ENCODE measurements at regions not wholly inside any gene's neighbourhood (a gene's known extent, or its start where the extent isn't known, plus 50 kb on each side); places are given as distances from the start of the nearest gene placed in this dataset.

DNA sequence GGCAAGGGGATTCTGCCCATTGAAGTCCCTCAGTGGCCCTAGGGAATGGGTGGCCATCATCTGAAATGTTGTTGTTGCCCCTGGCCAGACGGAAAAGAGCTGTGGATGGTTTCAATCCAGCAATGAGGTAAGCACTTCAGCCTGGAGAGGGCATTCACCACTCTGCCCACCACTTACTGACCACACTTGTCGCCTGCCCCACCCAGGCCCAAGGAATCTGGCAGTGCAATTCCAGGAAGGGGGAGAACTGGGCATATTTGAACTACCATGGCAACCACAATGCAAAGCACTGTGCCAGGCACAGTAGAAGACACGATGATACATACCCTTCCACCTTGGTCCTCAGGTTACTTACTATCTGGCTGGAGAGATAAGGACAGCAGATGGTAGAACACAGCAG, 161.6 kb downstream of the PDGFRA start:
- Histone ChIP-seq H3K4me1 (ENCODE audit: control insufficient read depth in 1 of 2, extremely low read depth in 1 of 2, insufficient read depth in 2 of 2, low read length in 2 of 2) (no peaks in the 10 kb centered on the region), H3K36me3 (ENCODE audit: control insufficient read depth in 2 of 2, extremely low read depth in 1 of 2, insufficient read depth in 1 of 2, low read length in 1 of 2) (no peaks in the 10 kb centered on the region), H3K27me3 (replicated peaks in 1 of 2; ENCODE audit: control insufficient read depth in 2 of 2, extremely low read depth in 1 of 2, insufficient read depth in 2 of 2, low read length in 1 of 2) (peaks cover 0 to 9% of the 10 kb centered on the region in 2 experiments), H3K27ac (ENCODE audit: low read length) (no peak overlapping the region), H3K4me3 (ENCODE audit: control insufficient read depth in 1 of 2, extremely low read depth in 1 of 2, low read length in 1 of 2) (no peak overlapping the region), H3K9me3 (no peaks in the 10 kb centered on the region)
- H3K27me3 Mint-ChIP-seq, result peaks cover 0 to 3% of the 10 kb centered on the region in 2 donors
- DNase-seq, result no peak
- no CpG with 5 or more reads among the region's 3 CpGs for WGBS (ENCODE audit: insufficient coverage)
- ChIA-PET POLR2A (interaction anchor here in 1 of 2 donors (0.5 kb wide), 1 partner anchor 780 kb away, joined by 3 read pairs; no protein-coding TSS in a partner anchor), CTCF (no interaction called here)
- H3K4me3 Mint-ChIP-seq, result no peak overlapping the region
- no peak overlapping the region for H3K27ac Mint-ChIP-seq
- ATAC-seq (replicated peaks in 1 of 4), result no peak
- no peaks in the 10 kb centered on the region for H3K36me3 Mint-ChIP-seq
- no peaks in the 10 kb centered on the region for H3K9me3 Mint-ChIP-seq
- H3K4me1 Mint-ChIP-seq, result no peaks in the 10 kb centered on the region

DNA sequence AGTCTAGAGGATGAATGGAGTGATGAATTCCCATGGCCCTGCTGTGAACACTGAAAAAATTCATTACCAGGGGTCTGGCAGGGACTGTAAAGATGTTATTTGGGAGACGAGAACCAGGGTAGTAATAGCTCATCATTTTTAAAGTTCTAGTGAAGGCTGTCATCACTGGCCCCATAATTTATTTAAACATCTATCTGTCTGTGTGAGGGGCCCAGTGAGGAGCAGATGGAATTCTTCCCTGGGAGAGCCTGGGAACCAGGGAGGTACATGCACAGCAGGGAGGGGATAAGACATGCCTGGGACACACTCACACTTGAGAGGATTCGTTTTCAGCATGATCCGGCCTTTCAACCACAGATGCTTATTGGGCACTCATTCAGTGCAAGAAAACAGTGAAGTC, 162.0 kb downstream of the PDGFRA start:
- Histone ChIP-seq H3K27ac (ENCODE audit: low read length) (no peak overlapping the region), H3K27me3 (replicated peaks in 1 of 2; ENCODE audit: control insufficient read depth in 2 of 2, extremely low read depth in 1 of 2, insufficient read depth in 2 of 2, low read length in 1 of 2) (peaks cover 0 to 9% of the 10 kb centered on the region in 2 experiments), H3K4me1 (ENCODE audit: control insufficient read depth in 1 of 2, extremely low read depth in 1 of 2, insufficient read depth in 2 of 2, low read length in 2 of 2) (no peaks in the 10 kb centered on the region), H3K4me3 (ENCODE audit: control insufficient read depth in 1 of 2, extremely low read depth in 1 of 2, low read length in 1 of 2) (no peak overlapping the region), H3K36me3 (ENCODE audit: control insufficient read depth in 2 of 2, extremely low read depth in 1 of 2, insufficient read depth in 1 of 2, low read length in 1 of 2) (no peaks in the 10 kb centered on the region), H3K9me3 (no peaks in the 10 kb centered on the region)
- WGBS (ENCODE audit: insufficient coverage), result 43% methylated on average over 1 of the region's 3 CpGs
- POLR2A ChIA-PET, result interaction anchor here in 1 of 2 donors (0.5 kb wide), 1 partner anchor 779 kb away, joined by 3 read pairs; no protein-coding TSS in a partner anchor
- Mint-ChIP-seq H3K4me3 (no peak overlapping the region), H3K9me3 (no peaks in the 10 kb centered on the region), H3K27ac (no peak overlapping the region), H3K27me3 (peaks cover 0 to 3% of the 10 kb centered on the region in 2 donors), H3K36me3 (no peaks in the 10 kb centered on the region), H3K4me1 (no peaks in the 10 kb centered on the region)
- no peak for DNase-seq
- no peak for ATAC-seq (replicated peaks in 1 of 4)
- CTCF ChIA-PET, result no interaction called here

- ATAC-seq (replicated peaks in 1 of 4) (no peak), DNase-seq (no peak)
- POLR2A ChIA-PET, result no interaction called here
- H3K27ac Mint-ChIP-seq, result no peak overlapping the region
- WGBS (ENCODE audit: insufficient coverage), result 22% methylated on average over 1 of the region's 1 CpG
- Histone ChIP-seq H3K36me3 (ENCODE audit: control insufficient read depth in 2 of 2, extremely low read depth in 1 of 2, insufficient read depth in 1 of 2, low read length in 1 of 2) (no peaks in the 10 kb centered on the region), H3K27ac (ENCODE audit: low read length) (no peak overlapping the region), H3K27me3 (replicated peaks in 1 of 2; ENCODE audit: control insufficient read depth in 2 of 2, extremely low read depth in 1 of 2, insufficient read depth in 2 of 2, low read length in 1 of 2) (peaks cover 0 to 9% of the 10 kb centered on the region in 2 experiments), H3K4me1 (ENCODE audit: control insufficient read depth in 1 of 2, extremely low read depth in 1 of 2, insufficient read depth in 2 of 2, low read length in 2 of 2) (no peaks in the 10 kb centered on the region), H3K4me3 (ENCODE audit: control insufficient read depth in 1 of 2, extremely low read depth in 1 of 2, low read length in 1 of 2) (no peak overlapping the region), H3K9me3 (no peaks in the 10 kb centered on the region)
- H3K27me3 Mint-ChIP-seq, result peaks cover 0 to 3% of the 10 kb centered on the region in 2 donors
- no peaks in the 10 kb centered on the region for H3K9me3 Mint-ChIP-seq
- no peak overlapping the region for H3K4me3 Mint-ChIP-seq
- CTCF ChIA-PET, result no interaction called here
- no peaks in the 10 kb centered on the region for H3K4me1 Mint-ChIP-seq
- H3K36me3 Mint-ChIP-seq, result no peaks in the 10 kb centered on the region
These were observed 163.4 kb downstream of the PDGFRA start for GRCh38 chr4:54392479-54392878.

DNA sequence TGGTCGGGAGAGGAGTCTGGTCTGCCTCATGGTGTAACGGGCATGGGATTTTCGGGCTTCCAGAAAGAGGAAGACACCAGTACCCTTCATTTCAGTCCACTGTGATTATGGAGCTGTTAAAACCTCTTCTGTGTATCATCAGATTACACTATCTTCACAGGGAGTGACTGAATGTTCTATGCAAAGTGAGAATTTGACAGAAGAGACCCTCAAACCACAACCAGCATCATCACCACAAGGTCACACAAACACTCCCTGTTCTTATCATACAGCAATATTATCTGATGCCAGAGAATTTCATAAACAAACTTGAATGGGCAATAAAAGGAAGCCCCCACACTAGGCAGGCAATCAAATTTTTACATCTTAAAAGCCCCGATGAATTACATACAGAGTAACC, 164.2 kb downstream of the PDGFRA start:
- no peaks in the 10 kb centered on the region for H3K36me3 Mint-ChIP-seq
- ATAC-seq (replicated peaks in 1 of 4), result no peak
- no peak overlapping the region for H3K27ac Mint-ChIP-seq

DNA sequence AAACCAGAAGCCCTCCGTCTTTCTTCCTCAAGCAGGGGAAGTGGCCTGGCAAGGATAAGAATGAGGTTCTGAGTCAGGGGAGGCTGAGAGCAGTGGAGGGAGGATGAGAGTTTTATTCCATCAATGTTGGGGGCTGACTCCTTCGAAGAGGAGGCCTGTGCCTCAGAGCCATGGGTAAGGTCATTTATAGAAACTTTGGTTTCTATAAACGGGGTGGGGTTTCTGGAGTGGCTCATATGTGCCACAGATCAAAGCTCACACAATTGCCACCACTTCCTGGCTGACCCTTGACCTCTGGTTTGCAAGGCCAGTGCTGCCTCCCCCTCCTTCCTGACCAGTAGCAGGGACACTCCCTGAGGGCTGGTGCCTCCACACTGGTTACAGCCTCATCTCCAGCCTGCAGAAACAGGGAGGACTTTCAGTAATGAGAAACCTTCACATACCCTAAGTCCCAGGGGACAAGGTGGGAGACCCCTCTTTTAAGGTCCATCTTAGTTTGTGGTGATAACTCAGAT, 166.0 kb downstream of the PDGFRA start:
- ATAC-seq (replicated peaks in 1 of 4) (no peak), DNase-seq (no peak)
- no peaks in the 10 kb centered on the region for H3K9me3 Mint-ChIP-seq
- H3K4me3 Mint-ChIP-seq, result no peak overlapping the region
- ChIA-PET POLR2A (no interaction called here), CTCF (no interaction called here)
- no peak overlapping the region for H3K4me3 ChIP-seq (ENCODE audit: control insufficient read depth in 1 of 2, extremely low read depth in 1 of 2, low read length in 1 of 2)
- no peak overlapping the region for H3K27ac Mint-ChIP-seq
- H3K27ac ChIP-seq (ENCODE audit: low read length), result no peak overlapping the region
- H3K27me3 ChIP-seq (replicated peaks in 1 of 2; ENCODE audit: control insufficient read depth in 2 of 2, extremely low read depth in 1 of 2, insufficient read depth in 2 of 2, low read length in 1 of 2), result peaks cover 0 to 9% of the 10 kb centered on the region in 2 experiments
- no peaks in the 10 kb centered on the region for H3K36me3 ChIP-seq (ENCODE audit: control insufficient read depth in 2 of 2, extremely low read depth in 1 of 2, insufficient read depth in 1 of 2, low read length in 1 of 2)
- 40% methylated on average over 1 of the region's 3 CpGs for WGBS (ENCODE audit: insufficient coverage)
- H3K27me3 Mint-ChIP-seq, result no peaks in the 10 kb centered on the region
- no peaks in the 10 kb centered on the region for H3K36me3 Mint-ChIP-seq
- no peaks in the 10 kb centered on the region for H3K4me1 ChIP-seq (ENCODE audit: control insufficient read depth in 1 of 2, extremely low read depth in 1 of 2, insufficient read depth in 2 of 2, low read length in 2 of 2)
- no peaks in the 10 kb centered on the region for H3K4me1 Mint-ChIP-seq
- no peaks in the 10 kb centered on the region for H3K9me3 ChIP-seq

More for the DNA sequence above, 164.2 kb downstream of the PDGFRA start:
- no CpG with 5 or more reads among the region's 4 CpGs for WGBS (ENCODE audit: insufficient coverage)
- Histone ChIP-seq H3K36me3 (ENCODE audit: control insufficient read depth in 2 of 2, extremely low read depth in 1 of 2, insufficient read depth in 1 of 2, low read length in 1 of 2) (no peaks in the 10 kb centered on the region), H3K9me3 (no peaks in the 10 kb centered on the region), H3K4me1 (ENCODE audit: control insufficient read depth in 1 of 2, extremely low read depth in 1 of 2, insufficient read depth in 2 of 2, low read length in 2 of 2) (no peaks in the 10 kb centered on the region), H3K4me3 (ENCODE audit: control insufficient read depth in 1 of 2, extremely low read depth in 1 of 2, low read length in 1 of 2) (no peak overlapping the region), H3K27ac (ENCODE audit: low read length) (no peak overlapping the region), H3K27me3 (replicated peaks in 1 of 2; ENCODE audit: control insufficient read depth in 2 of 2, extremely low read depth in 1 of 2, insufficient read depth in 2 of 2, low read length in 1 of 2) (peaks cover 0 to 9% of the 10 kb centered on the region in 2 experiments)
- ChIA-PET POLR2A (interaction anchor here in 1 of 2 donors (0.6 kb wide), 1 partner anchor 332 kb away, joined by 3 read pairs; no protein-coding TSS in a partner anchor), CTCF (no interaction called here)
- H3K4me1 Mint-ChIP-seq, result no peaks in the 10 kb centered on the region
- peaks cover 0 to 3% of the 10 kb centered on the region in 2 donors for H3K27me3 Mint-ChIP-seq
- no peak overlapping the region for H3K4me3 Mint-ChIP-seq
- no peaks in the 10 kb centered on the region for H3K9me3 Mint-ChIP-seq
- no peak for DNase-seq

DNA sequence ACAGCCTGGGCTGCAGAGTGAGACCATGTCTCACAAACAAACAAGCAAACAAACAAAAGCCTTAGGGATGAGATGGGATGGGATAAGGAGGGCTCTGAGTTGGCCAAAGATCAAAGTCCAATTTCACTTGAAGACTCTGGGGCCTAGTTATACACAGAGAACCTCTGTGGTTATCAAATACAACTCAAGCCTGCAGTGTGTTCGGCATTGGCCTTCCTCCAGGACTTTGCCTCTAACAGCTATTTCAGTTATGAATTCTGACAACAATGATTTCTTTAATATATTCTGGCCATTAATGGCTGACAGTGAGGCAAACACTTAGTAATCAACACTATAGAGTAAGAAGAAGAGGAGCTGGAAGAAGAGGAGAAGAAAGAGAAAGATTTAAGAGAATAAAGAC, 171.1 kb downstream of the PDGFRA start:
- Mint-ChIP-seq H3K27ac (no peak overlapping the region), H3K27me3 (peaks cover 0 to 4% of the 10 kb centered on the region in 2 donors), H3K4me1 (no peaks in the 10 kb centered on the region), H3K36me3 (no peaks in the 10 kb centered on the region), H3K4me3 (no peak overlapping the region), H3K9me3 (no peaks in the 10 kb centered on the region)
- H3K27ac ChIP-seq (ENCODE audit: low read length), result no peak overlapping the region
- ChIA-PET CTCF (no interaction called here), POLR2A (no interaction called here)
- no peaks in the 10 kb centered on the region for H3K4me1 ChIP-seq (ENCODE audit: control insufficient read depth in 1 of 2, extremely low read depth in 1 of 2, insufficient read depth in 2 of 2, low read length in 2 of 2)
- no peaks in the 10 kb centered on the region for H3K36me3 ChIP-seq (ENCODE audit: control insufficient read depth in 2 of 2, extremely low read depth in 1 of 2, insufficient read depth in 1 of 2, low read length in 1 of 2)
- WGBS (ENCODE audit: insufficient coverage), result no CpG with 5 or more reads among the region's 1 CpG
- ATAC-seq (replicated peaks in 1 of 4) (no peak), DNase-seq (no peak)
- H3K9me3 ChIP-seq, result no peaks in the 10 kb centered on the region
- no peak overlapping the region for H3K4me3 ChIP-seq (ENCODE audit: control insufficient read depth in 1 of 2, extremely low read depth in 1 of 2, low read length in 1 of 2)
- no peaks in the 10 kb centered on the region for H3K27me3 ChIP-seq (replicated peaks in 1 of 2; ENCODE audit: control insufficient read depth in 2 of 2, extremely low read depth in 1 of 2, insufficient read depth in 2 of 2, low read length in 1 of 2)

DNA sequence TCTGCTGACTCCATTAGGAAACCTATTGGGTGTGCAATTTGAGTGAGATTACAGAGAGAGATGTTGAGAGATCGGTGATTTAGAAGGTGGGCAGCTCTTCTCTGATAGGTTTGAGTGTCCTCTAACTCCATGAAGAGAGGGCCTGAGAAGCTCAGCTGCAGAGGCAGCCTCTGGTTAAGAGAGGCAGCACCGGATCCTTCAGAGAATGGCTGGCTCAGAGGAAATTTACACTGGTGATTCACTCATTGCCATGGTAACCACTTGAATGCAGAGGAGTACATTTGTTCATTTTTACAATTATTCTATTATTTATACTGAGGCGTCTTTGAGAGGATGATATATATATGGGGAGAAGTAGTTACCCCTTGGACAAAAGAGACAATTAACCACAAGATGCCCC, 171.7 kb downstream of the PDGFRA start:
- H3K4me3 Mint-ChIP-seq, result no peak overlapping the region
- DNase-seq (no peak), ATAC-seq (replicated peaks in 1 of 4) (no peak)
- H3K27ac ChIP-seq (ENCODE audit: low read length), result no peak overlapping the region
- H3K27ac Mint-ChIP-seq, result no peak overlapping the region
- no peaks in the 10 kb centered on the region for H3K36me3 ChIP-seq (ENCODE audit: control insufficient read depth in 2 of 2, extremely low read depth in 1 of 2, insufficient read depth in 1 of 2, low read length in 1 of 2)
- no peaks in the 10 kb centered on the region for H3K4me1 ChIP-seq (ENCODE audit: control insufficient read depth in 1 of 2, extremely low read depth in 1 of 2, insufficient read depth in 2 of 2, low read length in 2 of 2)
- no peaks in the 10 kb centered on the region for H3K36me3 Mint-ChIP-seq
- no peaks in the 10 kb centered on the region for H3K9me3 Mint-ChIP-seq
- CTCF ChIA-PET, result no interaction called here
- H3K9me3 ChIP-seq, result no peaks in the 10 kb centered on the region
- no peak overlapping the region for H3K4me3 ChIP-seq (ENCODE audit: control insufficient read depth in 1 of 2, extremely low read depth in 1 of 2, low read length in 1 of 2)
- POLR2A ChIA-PET, result no interaction called here
- H3K4me1 Mint-ChIP-seq, result no peaks in the 10 kb centered on the region
- H3K27me3 Mint-ChIP-seq, result peaks cover 0 to 4% of the 10 kb centered on the region in 2 donors
- no CpG with 5 or more reads among the region's 3 CpGs for WGBS (ENCODE audit: insufficient coverage)
- H3K27me3 ChIP-seq (replicated peaks in 1 of 2; ENCODE audit: control insufficient read depth in 2 of 2, extremely low read depth in 1 of 2, insufficient read depth in 2 of 2, low read length in 1 of 2), result no peaks in the 10 kb centered on the region
